Motor neuron (in vitro differentiated cells): ENCODE measurements at regions not wholly inside any gene's neighbourhood (a gene's known extent, or its start where the extent isn't known, plus 50 kb on each side); places are given as distances from the start of the nearest gene placed in this dataset.

Experiments
- ATAC-seq, 8 experiments: fragments of 200-7000 bp; cut with Tn5 transposase; replicated peaks in 6 of 8; 2 replicates each; pipeline ENCODE4 v1.8.0; 2021; ENCODE audit warnings: mild to moderate bottlenecking in 8 of 8, moderate library complexity in 8 of 8
- H3K27ac ChIP-seq, 2 donors: fragments of 250-450 bp; sonication (Bioruptor Pico); 2 replicates each; pipeline ENCODE4 v1.9.0; 2021; ENCODE audit warnings: antibody characterized with exemption in 2 of 2, mild to moderate bottlenecking in 2 of 2, moderate library complexity in 1 of 2
- H3K4me1 ChIP-seq, 2 donors: fragments of 250-450 bp; sonication (Bioruptor Pico); replicated peaks in 1 of 2; 2 replicates each; pipeline ENCODE4 v1.6.1; 2021; ENCODE audit warnings: antibody characterized with exemption in 2 of 2, mild to moderate bottlenecking in 2 of 2, moderate library complexity in 1 of 2
- H3K4me3 ChIP-seq, 5 donors: fragments of 250-450 bp; sonication (Bioruptor Pico); 2 replicates each; pipeline ENCODE4 v1.9.0; 2021; ENCODE audit warnings: antibody characterized with exemption in 5 of 5, mild to moderate bottlenecking in 5 of 5, moderate library complexity in 4 of 5
- WGBS, 10 experiments: fragments of 450-650 bp; shearing (Covaris generic); methylation state at CpG; one replicate each; pipeline ENCODE4 v1.0.0; 2022; 5-methylcytosine and 5-hydroxymethylcytosine counted together
- in situ Hi-C, 9 experiments: fragments of 400-800 bp; cut with MboI; loops; one replicate each; pipeline ENCODE4 v1.15.0; 2021; ENCODE audit warnings: low sequenced_read_pairs in 9 of 9, low pct_unique_long_range_greater_than_20kb in 2 of 9; ENCODE audit not compliant: unreplicated experiment in 9 of 9

DNA sequence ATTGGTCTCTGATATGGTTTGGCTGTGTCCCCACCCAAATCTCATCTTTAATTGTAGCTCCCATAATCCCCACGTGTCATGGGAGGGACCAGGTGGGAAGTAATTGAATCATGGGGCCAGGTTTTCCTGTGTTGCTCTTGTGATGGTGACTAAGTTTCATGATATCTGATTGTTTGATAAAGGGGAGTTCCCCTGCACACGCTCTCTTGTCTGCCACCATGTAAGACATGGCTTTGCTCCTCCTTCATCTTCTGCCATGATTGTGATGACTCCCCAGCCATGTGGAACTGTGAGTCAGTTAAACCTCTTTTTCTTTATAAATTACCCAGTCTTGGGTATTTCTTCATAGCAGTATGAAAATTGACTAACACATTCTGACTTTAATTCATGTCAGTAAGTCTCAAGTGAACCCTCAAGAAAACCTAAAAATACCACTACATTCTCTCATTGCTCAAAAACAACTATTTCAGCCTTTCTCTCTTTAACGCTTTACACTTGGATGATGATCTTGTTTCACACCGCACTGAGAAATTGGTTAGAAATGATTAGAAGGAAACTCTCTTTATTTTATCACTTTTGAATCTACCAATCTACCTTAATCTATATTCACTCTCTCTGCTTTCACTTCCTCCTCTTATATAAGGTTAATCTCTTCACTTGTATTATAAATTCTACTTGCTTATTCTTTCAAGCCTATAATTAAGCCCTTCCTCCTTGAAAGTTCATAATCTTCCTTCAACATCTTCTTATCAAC is 110.1 kb downstream of the GALR1 start:
- no peak for ATAC-seq
- no peak overlapping the region for H3K27ac ChIP-seq
- WGBS, 10 experiments, result 44 to 94% (median 82%) methylated on average over 2 to 4 of the region's 4 CpGs
- no peak overlapping the region for H3K4me3 ChIP-seq
- H3K4me1 ChIP-seq, result no peaks in the 10 kb centered on the region
- in situ Hi-C loops, result no loop called here

DNA sequence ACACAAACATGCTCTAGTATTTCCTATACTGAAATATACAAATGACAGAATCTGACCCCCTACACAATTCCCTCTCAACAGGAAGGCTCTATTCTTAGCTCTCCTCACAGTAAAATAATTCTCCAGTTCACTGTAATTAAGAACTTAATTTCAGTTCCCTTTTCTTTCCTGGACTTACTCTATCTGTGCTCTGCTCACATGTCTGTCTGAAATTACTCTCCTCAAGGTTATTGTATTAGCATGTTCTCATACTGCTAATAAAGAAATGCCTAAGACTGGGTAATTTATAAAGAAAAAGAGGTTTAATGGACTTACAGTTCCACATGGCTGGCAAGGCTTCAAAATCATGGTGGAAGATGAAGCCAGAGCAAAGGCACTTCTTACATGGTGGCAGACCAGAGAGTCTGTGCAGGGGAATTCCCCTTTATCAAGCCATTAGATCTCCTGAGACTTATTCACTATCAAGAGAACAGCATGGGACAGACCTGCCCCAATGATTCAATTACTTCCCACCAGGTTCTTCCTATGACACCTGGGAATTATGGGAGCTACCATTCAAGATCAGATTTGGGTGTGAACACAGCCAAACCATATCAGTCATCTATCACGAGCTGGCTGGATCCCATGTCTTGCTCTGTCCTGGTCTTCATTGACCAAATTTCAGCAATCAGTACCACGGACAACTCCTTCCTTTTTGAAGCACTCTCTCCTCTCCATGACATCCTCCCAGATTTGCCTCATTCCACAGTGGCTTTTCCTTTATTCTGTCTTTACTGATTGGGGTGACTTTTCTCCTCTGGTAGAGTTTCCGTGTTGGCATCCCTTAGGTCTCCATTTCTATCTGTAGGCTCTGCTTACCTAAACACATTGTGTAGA is 110.9 kb downstream of the GALR1 start:
- no peak overlapping the region for H3K27ac ChIP-seq
- 0 to 82% (median 50%) methylated on average over 1 to 2 of the region's 3 CpGs; no CpG with 5 or more reads in 2 of the 10 experiments for WGBS, 10 experiments
- in situ Hi-C loops, result no loop called here
- H3K4me1 ChIP-seq, result no peaks in the 10 kb centered on the region
- peak in 3 of 8 experiments; percentile 29 to 46 (median 43) for ATAC-seq
- no peak overlapping the region for H3K4me3 ChIP-seq

DNA sequence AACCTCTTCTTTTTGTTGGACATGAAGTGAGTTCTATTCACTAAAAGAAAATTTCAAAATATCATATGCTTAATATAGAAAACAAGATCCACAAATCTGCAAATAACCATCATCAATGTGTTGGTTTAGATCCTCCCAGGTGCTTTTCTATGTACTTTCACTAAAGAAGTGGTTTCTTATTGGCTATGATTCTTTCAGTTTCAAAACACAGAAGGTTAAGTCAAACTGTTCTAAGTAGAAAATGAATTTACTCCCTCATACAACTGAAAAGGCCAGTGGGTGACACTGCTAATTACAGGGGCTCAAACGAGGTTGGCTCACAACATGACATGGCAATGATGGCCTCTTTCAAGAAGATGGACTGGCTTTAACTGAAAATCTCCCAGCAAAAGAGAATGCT is 111.7 kb downstream of the GALR1 start:
- Histone ChIP-seq H3K27ac (no peak overlapping the region), H3K4me1 (no peaks in the 10 kb centered on the region), H3K4me3 (no peak overlapping the region)
- ATAC-seq, result no peak
- 0 to 67% (median 14%) methylated on average over 1 of the region's 1 CpG; no CpG with 5 or more reads in 4 of the 10 experiments for WGBS, 10 experiments
- in situ Hi-C loops, result no loop called here

DNA sequence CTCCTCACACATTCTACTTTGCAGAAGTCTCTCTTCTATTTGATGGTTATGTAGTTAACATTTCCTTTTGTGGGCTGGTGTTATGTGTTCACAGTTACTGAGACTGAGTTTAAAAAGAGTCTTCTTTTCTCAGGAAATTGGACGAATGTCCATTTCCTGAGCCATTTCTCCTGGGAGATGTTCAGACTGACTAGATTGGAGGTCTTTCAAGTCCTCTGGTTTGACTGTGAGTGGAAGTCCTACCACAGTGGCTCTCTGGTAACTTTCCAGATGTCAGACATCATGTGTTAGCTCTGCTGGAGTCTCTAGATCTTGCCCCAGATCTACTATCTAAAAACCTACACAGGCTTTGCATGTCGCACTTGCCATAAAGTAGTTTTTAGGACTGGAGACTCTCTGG is 116.0 kb downstream of the GALR1 start:
- H3K27ac ChIP-seq, result no peak overlapping the region

DNA sequence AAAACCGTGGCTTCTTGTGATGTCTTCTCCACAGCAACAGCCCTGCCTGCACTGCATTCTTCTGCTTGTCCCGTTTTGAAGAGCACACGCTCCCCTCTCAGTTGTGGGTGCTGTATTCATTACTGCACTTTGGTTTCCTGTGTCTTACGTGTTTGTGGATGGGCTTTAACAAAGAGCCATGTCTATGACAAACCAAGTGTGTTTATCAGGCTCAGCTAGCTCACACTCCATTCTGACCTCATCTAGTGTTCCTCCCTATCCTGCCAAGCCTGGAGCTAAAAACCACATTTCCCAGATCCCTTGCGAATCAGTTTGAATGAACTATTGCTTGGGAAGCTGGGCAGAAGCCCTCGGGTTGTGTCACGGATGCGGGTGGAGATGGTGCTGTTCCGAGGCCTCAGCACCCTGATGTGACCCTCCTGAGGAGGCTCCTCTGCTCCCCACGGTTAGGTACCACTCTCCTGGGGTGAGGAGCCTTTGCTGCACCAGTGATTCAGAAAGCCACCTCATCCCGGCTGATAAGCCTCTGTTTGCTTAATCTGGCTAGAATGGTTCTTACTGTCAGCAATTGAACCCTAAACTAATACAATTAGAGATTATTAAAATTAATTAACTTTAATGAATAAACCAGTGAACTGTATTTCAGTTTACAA is 116.5 kb downstream of the GALR1 start:
- WGBS, 10 experiments, result 43 to 97% (median 78%) methylated on average over 1 to 5 of the region's 11 CpGs; no CpG with 5 or more reads in 2 of the 10 experiments
- peak in 2 of 8 experiments; percentile 7 to 30 for ATAC-seq
- H3K4me3 ChIP-seq, result no peak overlapping the region
- H3K4me1 ChIP-seq, result peaks cover 4 to 5% of the 10 kb centered on the region in 2 donors
- H3K27ac ChIP-seq, result no peak overlapping the region
- in situ Hi-C loops, result no loop called here

More for the DNA sequence above, 116.0 kb downstream of the GALR1 start:
- Histone ChIP-seq H3K4me1 (peaks cover 4 to 5% of the 10 kb centered on the region in 2 donors), H3K4me3 (no peak overlapping the region)
- ATAC-seq, result no peak
- 66 to 100% (median 97%) methylated on average over 1 to 2 of the region's 2 CpGs; no CpG with 5 or more reads in 6 of the 10 experiments for WGBS, 10 experiments
- in situ Hi-C loops, result no loop called here

DNA sequence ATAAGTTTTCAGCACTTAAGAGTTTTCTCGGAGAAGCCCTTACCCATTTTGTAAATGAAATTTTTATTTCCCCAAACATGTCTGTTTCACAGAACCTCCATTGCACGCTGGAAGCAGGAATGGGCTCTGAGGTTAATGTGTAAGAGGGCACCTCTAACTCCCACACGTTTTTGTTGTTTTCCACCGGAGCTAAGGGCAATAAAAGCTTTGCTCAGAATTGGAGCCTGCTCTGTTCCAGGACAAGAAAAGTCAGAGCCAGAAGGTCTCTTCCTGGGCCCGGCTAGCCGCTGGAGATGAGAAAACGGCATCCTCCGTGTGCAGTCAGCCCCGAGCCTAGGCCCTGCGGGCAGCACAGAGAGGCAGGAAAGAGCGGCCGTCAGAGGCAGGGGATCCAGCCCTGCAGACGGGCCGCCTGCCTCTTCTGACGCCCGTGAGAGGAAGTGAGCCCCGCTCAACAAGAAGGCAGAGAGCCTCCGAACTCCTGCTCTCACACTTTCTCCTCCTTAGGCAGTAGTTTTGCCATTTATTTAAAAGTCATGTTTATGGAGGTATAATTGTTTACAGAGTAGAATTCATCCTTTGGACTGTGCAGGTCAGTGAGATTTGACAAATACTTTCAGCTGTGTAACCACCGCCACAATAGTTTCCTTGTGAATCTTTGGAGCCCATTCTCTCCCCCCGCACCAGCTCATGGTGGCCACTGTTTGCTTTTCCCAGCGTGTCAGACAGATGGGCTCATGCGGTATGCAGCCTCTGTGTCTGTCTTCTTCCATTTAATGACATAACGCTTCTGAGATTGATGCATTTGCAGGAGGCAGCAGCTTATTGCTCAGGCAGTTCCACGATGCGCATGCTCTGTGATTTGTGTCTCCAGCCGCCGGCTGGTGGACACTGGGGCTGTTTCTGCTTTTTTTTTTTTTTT is 117.3 kb downstream of the GALR1 start:
- H3K27ac ChIP-seq, result peak overlapping the region in 1 of 2 donors; percentile 68
- peak; percentile 93 to 100 (median 98) for ATAC-seq
- in situ Hi-C loops, result no loop called here
- peaks cover 4 to 5% of the 10 kb centered on the region in 2 donors for H3K4me1 ChIP-seq
- 13 to 48% (median 22%) methylated on average over 3 to 19 of the region's 27 CpGs for WGBS, 10 experiments
- peak overlapping the region in 3 of 5 donors; percentile 1 to 6 (median 3) for H3K4me3 ChIP-seq

DNA sequence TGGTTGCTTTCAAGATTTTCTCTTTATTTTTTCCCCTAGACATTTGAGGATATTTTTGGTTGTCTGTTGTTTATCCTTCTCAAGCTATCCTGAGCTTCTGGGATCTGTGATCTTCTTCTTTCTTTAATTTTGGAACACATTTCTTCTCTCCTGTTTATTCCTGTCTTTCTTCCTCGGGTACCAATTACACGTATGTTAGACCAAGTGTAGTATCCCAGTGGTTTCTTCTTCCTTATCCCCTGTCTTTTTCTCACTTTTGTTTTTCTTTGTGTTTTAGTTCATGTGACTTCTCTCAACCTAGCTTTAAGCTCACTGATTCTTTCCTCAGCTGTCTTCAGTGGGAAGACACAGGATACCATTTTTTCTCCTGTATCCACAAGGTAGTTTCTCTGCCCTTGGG is 120.0 kb downstream of the GALR1 start:
- Histone ChIP-seq H3K4me3 (no peak overlapping the region), H3K27ac (no peak overlapping the region), H3K4me1 (peaks cover 12 to 15% of the 10 kb centered on the region in 2 donors)
- in situ Hi-C loops, result no loop called here
- ATAC-seq, result no peak
- WGBS, 10 experiments, result 38 to 100% (median 88%) methylated on average over 1 to 2 of the region's 2 CpGs; no CpG with 5 or more reads in 1 of the 10 experiments

DNA sequence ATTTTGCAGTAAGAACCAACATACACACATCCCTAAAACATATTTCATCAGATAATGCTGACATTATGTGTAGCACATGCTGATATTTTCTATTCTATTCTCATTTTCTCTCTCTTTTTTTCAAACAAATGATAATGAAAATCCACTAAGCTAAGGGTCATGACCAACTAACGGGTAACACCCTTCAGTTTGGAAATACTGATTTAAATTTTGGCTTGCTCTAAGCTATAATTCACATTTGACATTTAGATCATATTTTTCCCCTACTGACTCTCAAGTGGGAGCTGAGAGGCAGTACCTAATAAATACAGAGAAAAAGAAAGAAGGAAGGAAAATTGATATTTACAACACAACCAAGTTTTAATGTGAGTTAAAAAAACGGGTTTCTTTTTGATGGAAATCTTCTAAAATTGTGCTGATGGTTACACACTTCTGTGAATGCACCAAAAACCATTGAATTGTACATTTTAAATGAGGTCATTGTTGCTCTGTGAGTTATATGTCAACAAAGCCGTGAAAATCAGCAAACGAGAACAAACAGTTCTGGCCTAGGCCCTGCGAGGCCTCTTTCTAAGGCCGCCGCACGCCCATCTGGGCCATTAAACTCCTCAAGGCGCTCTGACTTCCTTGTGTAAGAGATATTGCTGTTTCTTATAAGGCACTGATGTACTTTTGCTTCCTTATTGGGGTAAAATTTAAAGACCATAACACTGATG is 124.2 kb downstream of the GALR1 start:
- H3K4me3 ChIP-seq, result no peak overlapping the region
- 0 to 83% (median 45%) methylated on average over 1 to 8 of the region's 9 CpGs for whole genome bisulfite sequencing, 10 experiments
- peak; percentile 56 to 89 (median 70) for ATAC-seq
- peaks cover 11% of the 10 kb centered on the region in 2 donors for H3K4me1 ChIP-seq
- no peak overlapping the region for H3K27ac ChIP-seq
- in situ Hi-C loops, result no loop called here

DNA sequence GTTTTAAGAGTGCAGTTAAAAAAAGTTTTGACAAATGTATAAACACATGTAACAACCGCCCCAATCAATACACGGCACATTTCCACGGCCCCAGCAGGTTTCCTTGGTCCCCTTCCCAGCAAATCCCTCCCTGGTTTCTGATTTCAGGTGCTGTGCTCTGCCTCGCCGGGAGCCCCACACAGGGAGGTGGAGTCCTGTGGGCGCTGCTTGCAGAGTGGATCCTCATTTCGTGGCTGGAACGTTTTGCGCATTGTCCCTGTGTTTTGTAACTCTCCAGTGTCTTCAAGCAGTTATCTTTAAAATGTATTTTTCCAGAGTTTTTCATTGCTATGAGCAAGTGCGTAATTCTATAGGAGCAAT is 124.8 kb downstream of the GALR1 start:
- Histone ChIP-seq H3K4me1 (peaks cover 11% of the 10 kb centered on the region in 2 donors), H3K27ac (no peak overlapping the region), H3K4me3 (no peak overlapping the region)
- ATAC-seq, result peak in 3 of 8 experiments; percentile 20 to 56 (median 25)
- in situ Hi-C loops, result no loop called here
- 0 to 91% (median 60%) methylated on average over 1 to 10 of the region's 10 CpGs; no CpG with 5 or more reads in 1 of the 10 experiments for WGBS, 10 experiments

DNA sequence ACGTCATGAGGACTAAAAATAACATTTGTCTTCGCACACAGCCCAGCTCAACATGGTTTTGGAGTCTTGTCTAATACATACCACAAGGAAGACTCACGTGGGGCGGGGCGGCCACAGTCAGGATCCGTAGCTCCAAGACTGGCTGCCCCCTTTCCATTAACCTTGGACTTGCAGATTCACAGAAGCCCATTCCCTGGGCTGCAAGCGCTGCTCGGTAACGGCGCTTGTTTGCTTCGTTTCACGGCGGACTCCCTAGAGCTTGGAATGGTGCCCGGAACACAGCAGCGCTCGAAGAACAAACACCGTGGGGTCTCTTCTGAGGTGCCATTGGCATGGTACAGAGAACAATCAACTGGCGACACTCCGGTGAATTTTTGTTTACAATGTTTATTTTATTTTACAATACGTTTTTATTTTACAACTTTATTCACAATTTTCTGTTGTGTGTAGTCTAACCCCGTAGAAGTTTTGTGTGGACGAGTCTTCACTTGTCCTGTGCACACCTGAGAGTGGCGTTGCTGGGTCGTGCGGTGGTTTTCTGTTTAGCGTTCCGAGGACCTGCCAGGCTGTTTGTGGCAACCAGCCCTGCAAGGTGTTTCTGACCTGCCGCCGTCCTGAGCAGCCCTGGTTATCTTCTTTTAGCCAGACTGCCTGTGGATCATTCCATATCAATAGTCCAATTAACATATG is 126.5 kb downstream of the GALR1 start:
- 69 to 98% (median 94%) methylated on average over 4 to 20 of the region's 29 CpGs; no CpG with 5 or more reads in 1 of the 10 experiments for WGBS, 10 experiments
- H3K27ac ChIP-seq, result no peak overlapping the region
- in situ Hi-C loops, result no loop called here
- peak in 1 of 8 experiments; percentile 17 for ATAC-seq
- H3K4me1 ChIP-seq, result peaks cover 11% of the 10 kb centered on the region in 2 donors
- no peak overlapping the region for H3K4me3 ChIP-seq

DNA sequence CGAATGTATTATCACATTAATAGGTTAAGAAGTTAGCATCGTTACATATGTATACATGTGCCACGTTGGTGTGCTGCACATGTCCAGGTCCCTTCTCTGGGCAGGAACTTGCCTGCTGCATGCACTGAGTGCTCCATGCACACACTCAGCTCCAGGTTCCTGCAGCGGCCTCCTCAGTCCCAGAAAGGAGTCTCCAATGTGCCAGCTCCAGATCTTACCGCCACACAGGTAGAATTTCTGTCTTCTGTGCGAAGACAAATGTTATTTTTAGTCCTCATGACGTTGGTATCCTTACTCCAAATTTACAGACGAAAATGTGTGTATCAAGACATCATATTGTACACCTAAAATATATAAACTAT is 127.1 kb downstream of the GALR1 start:
- Histone ChIP-seq H3K4me1 (peaks cover 11% of the 10 kb centered on the region in 2 donors), H3K4me3 (no peak overlapping the region), H3K27ac (no peak overlapping the region)
- ATAC-seq, result no peak
- 20 to 79% (median 64%) methylated on average over 4 to 6 of the region's 8 CpGs; no CpG with 5 or more reads in 5 of the 10 experiments for WGBS, 10 experiments
- in situ Hi-C loops, result no loop called here
